Fibroblast of skin of abdomen (primary cell): ENCODE measurements at regions not wholly inside any gene's neighbourhood (a gene's known extent, or its start where the extent isn't known, plus 50 kb on each side); places are given as distances from the start of the nearest gene placed in this dataset.
"Not testable (repeated sequence)": the region's sequence is repeated elsewhere in the genome, so short reads cannot be mapped to it uniquely, and the experiment has no call there.

ENCODE experiments used
- DNase-seq: peaks from one replicate; pipeline ENCODE4 v3.0.0-alpha.2; 2013

DNA sequence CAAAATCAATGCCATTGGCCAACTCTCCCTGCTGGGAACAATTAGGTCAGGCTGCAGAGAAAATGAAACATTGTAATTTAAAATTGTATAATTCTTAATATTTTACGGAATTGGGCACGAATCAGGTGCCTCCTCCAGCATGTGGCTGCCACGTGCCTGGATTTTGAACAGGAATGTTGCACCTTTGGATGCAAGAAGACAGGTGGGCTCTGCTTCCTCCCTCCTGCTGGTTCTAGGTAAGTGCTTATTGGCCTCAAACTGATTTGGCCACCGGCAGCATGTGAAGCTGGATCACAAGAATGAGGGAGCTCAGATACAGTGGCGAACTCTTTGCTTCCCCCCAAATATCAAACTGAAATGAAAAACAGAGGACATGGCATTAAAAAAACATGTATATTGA is 1559.9 kb upstream of the FLRT2 start:
- no peak for DNase-seq

DNA sequence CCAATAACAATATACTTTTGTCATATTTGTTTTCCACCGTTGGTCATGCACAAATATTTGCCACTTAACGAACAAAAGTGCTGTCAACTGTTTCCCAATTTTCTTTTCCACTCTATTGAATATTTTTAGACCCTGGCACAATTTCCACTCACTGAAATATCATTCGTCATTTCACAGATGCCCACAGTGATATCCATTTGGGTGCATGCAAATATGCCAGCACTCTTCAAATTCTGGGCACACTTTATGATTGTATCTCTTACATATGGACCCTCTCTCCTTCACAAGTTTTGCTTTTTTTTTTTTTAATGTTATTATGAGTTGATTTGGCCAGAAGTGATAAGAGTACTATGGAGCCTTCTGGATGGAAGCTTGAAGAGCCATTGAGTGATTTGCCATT is 1557.3 kb upstream of the FLRT2 start:
- DNase-seq = no peak

DNA sequence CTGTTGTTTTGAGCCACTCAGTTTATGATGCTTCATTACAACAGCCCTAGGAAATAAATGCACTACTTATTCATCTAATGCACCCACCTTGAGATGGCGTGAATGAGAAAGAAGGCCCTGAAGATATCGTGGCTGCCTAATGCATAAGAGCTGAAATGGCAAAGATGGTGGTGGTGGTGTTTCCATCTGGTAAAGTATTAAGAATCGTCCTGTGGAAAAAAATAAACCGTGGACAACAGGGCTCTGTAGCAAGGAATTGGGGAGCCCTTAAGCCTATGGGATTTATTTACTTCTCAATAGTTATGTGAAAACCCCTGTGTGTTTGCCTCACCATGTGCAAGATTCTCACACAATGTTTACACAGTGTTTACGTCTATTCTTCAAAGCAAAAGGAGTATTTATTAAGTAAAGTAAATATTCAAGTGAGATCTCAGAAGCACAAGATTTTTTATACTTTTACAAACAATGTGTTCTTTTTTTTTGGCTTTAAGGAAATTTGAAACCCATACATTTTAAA is 1555.2 kb upstream of the FLRT2 start:
- no peak for DNase-seq

DNA sequence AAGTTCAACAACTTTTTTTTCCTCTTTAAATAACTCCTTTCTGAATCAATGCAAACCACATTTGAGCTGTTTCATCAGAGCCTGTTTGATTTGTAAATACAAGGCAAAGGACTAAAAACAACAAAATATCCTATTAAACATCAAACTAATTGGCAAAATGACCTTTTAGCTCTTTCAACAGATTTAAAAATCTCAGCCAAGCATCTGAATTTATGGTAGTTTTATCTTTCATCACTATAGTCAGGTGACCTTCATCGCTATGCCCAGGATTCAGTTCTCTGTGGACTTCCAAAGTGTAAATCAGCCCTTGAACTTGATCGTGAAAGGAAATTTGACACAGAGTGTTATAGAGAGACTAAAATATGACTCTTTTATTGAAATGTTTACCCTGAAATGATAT is 1554.5 kb upstream of the FLRT2 start:
- DNase-seq = no peak

DNA sequence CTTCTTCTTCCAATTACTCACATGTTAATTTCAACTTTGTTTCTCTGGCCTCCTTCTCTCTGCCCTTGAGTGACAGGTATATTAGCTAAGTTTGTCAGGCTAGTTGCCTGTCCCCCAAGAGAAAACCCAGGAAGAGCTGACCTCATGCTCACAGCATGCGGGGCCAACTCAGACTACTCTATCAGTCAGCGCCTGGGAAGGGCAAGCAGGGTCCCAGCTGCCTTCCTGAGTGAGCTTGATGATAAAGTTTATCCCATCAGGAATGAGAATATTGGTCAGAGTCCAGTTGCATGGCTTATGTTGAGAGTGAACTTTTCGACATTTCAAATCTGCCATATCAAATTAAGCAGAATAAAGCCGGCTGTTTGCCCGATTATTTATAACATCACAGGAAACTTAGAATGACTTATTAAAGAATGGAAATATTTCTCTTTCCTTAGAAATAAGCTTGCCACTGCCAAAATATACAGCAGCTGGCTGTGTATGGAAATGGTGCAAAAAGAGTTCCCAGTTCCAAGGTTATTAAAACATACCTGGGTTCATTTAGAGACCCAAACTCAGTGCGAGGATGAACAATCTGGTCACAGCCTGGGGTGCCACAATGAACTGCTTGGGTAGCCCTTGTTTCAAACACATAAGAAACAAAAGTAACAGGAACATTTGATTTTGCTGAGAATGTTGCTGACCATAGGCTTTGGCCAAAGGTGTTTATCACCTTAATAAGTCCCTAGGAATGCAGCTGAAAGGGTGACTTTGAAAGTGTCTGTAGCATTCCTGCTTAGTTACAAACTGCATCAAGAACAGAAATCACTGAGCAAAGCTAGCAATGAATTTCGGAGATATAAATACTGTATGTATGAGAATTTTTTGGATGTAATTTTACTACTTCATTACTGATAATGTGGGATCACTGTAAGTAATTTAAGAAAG is 1553.8 kb upstream of the FLRT2 start:
- DNase-seq = peak; percentile 74

DNA sequence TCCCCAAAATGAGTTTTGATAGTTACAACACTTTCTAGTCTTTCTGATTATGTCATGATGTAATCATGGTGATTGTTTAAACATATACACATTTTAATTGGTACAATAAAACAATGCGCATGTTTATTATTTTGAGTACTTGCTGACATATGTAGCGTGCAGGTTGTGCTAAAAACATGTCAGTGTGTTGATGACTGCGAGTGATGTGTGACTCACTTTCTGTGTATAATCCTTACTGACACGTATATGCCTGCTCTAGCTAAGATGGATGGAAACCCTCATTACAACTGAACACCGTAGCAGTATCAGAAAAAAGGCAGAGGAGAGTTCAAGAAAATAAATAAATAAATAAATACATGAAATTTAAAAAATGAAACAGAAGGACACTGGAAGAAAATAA is 1552.4 kb upstream of the FLRT2 start:
- DNase-seq = no peak

DNA sequence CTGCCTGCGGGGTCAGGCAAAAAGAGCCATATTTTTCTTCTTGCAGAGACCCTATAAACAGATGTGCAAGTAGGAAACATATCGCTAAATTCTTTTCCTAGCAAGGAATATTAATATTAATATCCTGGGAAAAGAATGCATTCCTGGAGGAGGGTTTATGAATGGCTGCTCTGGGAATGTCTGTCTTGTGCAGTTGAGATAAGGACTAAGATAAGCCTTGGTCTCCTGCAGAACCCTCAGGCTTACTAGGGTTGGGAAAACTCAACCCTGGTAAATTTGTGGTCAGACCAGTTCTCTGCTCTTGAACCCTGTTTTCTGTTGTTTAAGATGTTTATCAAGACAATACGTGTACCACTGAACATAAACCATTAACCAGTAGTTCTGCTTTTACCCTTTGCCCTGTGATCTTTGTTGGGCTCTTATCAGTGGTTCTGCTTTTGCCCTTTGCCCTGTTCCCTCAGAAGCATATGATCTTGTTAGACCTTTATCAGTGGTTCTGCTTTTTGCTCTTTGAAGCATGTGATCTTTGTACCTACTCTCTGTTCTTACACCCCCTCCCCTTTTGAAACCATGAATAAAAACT is 1548.2 kb upstream of the FLRT2 start:
- not testable (repeated sequence) for DNase-seq

DNA sequence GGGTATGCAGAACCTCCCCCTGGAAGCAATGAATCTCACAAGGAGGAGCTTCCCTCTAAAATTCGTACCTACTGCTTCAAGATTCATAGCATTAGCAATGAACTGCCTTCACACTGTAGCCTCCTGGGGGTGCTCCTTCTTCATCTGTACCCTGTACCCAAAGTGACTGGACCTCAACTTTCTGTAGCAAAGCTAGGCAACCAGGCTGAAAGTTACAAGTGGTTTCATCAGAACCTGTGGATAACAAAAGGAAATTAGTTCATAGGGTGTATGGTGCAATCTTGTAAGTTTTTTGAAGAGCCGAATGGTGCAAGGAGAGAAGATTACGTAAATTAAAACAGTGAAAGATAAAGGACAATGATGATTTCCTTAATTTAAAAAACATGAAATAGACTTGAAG is 1541.7 kb upstream of the FLRT2 start:
- peak; percentile 61 for DNase-seq

DNA sequence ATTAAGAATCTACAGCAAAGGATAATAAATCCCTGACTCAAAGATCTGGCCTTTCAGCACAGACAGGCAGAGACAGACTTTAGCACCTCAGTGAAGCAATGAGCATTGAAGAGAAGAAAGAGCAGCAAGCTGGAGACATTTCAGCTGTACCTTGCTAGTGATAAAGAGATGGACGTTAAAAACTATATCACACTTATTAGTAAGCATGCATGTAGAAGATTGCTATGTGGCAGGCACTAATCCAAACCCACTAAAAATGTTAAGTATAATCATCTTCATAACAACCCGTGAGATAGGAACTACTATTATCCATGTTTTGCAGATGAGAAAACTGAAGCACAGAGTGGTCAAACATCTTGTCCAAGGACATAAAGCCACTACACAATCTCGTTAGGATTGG is 1538.3 kb upstream of the FLRT2 start:
- DNase-seq = no peak

DNA sequence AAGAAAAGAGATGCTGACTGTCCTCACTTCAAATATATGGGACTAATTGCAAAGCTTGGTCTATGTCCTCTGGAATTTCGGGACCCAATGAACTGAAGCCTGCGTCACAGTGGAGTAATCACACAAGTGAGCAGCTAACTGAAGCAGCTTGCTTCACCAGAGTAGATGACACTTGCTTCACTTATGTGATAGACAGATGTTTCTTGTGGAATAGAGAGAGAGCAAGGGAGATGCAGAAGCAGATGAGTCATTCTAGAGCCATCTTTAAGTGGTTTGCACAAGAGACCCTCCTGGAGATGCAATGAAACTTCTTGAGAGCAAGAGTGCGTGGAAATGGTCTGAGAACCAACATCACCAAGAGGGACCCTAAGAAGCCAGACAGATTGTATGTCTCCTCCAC is 1537.1 kb upstream of the FLRT2 start:
- DNase-seq = peak; percentile 58

DNA sequence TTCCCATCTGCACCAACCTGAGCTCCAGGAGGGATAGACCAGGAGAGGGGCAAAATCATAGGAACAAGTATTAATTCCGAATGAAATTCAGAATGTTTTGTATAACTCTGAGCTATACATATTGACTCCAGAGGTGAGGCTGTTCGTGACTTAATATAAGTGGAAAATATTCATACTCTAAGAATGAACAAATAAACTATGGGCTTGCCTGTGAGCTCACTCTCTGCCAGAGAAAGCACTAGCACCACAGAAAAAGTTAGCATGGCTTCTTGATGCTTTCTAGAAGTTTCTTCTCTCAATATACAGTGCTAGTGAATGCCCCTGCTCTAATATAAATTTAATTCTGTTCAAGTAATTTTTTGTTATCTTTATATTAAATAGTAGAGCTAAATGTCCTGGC is 1536.4 kb upstream of the FLRT2 start:
- DNase-seq = no peak

DNA sequence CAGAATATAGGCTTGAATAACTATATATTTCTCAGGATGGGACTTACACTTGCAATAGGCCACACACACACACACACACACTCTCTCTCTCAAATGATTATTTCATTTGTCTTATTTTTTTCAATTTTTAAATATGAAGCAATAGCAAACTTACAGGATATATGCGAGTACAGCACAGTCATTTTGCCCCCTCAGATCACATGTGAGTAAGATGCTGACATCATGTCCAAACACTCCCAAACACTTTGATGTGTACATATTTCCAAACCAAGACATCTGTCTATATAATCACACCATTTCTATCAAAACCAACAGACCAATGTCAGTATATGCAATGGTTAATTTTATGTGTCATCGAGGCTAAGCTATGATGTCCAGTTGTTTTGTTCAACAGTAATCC is 1535.9 kb upstream of the FLRT2 start:
- DNase-seq = peak; percentile 84

DNA sequence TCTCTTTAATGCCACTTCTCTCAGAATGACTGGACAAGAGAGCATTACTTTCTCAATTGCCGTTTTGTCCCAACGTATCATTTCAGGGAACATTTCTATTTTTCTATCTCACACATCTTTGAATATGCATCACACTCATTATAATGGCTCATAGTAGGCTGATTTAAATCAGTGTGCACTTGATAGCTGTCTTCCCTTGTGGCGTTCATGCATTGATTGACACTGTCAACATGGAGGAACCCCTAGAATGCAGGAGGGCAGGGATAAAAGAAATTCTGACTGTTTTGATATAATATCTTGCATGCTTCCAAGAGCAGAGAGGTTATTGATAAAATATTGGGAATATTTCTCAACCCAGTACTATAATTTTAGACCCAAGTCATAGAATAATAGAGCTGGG is 1528.9 kb upstream of the FLRT2 start:
- no peak for DNase-seq

DNA sequence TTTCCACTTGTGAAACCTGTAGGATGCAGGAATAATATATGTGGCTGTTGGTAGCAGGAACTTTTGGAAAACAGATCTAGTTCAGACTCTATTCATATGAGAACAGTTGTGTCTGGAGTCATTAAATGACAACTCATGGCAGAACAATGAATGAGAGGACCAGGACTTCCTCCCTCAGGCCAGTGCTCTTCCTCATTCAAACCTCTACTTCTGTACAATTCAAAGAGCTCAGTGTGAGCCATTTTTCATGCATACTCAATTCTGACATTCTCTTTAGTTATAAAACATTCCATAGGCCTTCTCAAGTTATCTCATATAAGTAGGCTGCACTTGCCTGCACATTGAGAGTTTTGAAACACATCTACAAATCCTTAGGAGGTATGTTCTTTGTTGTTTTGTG is 1526.6 kb upstream of the FLRT2 start:
- no peak for DNase-seq

DNA sequence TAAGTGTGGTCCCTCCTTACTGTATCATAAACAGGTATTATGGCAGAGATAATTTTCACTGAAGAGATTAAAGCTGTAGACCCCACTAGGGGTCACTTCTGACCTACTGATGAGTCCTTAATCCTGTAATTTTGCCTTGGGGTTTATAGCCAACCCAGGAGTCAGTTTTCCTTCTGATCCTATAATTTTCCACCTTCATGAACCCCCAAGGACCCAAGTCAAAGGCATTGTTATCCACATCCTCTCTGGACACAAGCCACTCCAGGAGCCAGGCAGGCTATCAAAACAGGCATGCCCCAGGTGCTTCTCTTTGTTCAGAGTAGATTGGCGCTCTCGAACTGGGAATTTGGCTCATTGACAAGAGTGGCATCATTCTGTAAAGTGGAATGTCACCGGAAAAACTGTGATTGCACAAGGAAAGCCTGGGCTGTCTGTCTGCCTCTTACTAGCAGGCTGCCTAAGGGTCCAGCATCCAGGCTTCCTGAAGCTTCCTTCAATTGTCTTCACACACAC is 1523.2 kb upstream of the FLRT2 start:
- no peak for DNase-seq

DNA sequence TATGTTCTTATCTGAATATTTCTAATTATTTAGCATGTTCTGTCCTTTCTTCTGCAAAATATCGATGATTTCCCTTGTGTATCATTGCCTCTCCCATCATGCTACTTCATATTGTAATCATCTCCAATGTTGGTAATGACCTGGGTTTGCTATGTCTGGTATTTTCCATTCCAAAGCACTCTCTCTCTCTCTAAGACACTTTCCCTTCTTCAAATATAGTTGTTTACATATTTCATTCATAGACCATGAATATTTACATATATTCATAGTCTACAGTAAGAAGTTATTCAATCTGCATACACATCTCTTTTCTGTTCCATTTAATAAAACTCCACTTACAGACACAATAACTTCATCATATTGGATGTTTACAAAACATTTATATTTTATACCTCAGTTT is 1516.5 kb upstream of the FLRT2 start:
- no peak for DNase-seq

DNA sequence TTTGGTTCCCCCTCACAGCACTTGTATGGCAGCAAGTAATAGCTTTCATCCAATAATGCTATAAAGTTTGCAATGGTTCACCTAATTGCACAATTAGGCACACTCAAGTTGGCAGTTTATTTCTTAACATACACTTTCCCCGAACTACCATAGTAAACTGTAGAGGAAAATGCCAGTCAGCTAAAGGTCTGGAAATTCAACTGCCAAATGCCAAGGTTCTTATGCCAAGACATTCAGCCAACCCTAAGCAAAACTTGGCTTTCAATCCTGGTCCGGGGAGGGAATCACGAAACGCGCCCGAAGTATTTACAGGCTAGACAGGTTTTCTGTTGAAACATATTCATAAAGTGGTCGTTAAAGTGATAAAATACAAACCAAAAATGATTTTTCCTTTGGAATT is 1512.4 kb upstream of the FLRT2 start:
- no peak for DNase-seq

DNA sequence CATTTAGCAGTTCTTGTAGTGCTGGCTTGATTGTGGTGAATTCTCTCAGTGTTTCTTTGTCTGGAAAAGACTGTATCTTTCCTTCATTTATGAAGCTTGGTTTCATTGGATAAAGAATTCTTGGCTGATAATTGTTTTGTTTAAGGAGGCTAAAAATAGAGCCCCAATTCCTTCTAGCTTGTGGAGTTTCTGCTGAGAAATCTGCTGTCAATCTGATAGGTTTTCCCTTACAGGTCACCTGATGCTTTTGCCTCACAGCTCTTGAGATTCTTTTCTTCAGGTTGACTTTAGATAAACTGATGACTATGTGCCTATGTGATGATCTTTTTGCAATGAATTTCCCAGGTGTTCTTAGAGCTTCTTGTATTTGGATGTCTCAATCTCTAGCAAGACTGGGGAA is 1508.5 kb upstream of the FLRT2 start:
- DNase-seq = no peak

DNA sequence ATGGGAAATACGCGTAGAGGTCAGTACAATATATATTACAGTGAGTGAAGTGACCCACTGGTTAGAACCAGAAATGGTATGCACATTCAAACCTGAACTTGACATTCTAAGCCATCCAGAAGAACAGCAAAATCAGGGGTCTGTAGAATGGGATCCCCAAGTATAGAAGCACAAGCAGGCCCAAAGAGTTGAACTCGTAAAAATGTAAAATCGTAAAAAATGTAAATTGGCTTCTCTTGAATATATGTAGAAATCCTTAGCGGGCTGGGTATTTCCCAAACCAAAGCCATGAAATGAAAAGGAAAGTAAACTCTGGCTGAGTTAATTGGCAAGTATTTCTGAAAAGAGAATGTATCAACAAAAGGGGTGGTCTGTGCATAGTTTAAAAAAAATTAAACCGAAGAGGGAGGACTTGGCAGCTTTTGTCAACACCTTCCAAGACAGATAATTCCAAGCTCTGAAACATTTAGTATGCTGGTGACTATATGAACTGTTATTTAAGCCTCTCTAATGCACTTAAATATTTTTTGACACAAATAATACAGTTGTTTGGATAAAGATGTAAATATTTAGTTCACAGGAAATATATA is 1505.6 kb upstream of the FLRT2 start:
- DNase-seq = no peak

DNA sequence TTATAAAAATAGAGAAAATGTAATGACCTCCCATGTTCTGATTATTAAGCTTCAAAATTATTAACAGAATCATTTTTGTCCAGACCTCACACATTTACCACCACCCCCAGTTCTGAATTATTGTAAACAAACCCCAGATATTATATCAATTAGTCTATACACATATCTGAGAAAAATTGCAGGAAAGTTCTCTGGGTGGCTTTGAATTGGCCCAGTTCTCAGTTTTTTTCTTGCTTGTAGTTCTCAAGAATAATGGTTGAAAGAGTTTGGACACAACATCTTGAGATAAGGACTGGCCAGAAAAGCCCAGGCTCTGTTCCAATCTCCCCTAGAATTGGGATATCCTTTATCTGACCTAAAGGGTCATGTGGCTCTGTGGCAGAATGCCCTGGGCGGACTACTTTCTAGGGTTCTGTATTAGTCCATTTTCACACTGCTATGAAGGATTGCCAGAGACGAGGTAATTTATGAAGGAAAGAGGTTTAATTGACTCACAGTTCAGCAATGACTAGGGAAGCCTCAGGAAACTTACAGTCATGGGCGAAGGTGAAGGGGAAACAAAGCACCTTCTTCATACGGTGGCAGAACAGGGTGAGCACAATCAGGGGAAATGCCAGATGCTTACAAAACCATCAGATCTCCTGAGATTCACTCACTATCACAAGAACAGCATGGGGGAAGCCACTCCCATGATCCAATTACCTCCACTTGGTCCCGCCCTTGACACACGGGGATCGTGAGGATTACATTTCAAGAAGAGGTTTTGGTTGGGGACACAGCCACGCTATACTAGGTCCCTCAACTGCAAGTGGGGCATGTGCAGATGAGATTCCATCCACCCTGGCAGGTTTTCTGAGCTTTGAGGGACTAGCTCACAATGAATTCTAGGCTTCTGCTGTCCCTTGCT is 1504.6 kb upstream of the FLRT2 start:
- DNase-seq = no peak

DNA sequence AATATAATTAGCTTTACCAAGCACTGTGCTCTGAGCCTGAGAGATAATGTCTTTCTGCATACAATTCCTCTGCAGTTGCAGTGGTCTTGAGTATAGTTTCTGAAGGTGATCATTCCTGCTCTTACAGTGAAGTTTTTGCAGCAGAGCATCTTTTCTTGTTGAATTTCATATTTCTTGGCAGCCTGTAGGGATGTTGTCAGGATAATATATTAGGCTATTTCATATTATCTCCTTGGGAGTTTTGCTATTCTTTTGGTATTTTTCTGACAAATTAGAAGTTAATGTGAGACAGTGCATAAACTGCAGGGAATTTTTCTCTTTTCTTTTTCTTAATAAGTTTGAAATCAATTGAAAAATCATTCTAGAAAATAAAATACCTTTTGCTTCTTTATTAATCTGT is 1502.6 kb upstream of the FLRT2 start:
- DNase-seq = no peak

DNA sequence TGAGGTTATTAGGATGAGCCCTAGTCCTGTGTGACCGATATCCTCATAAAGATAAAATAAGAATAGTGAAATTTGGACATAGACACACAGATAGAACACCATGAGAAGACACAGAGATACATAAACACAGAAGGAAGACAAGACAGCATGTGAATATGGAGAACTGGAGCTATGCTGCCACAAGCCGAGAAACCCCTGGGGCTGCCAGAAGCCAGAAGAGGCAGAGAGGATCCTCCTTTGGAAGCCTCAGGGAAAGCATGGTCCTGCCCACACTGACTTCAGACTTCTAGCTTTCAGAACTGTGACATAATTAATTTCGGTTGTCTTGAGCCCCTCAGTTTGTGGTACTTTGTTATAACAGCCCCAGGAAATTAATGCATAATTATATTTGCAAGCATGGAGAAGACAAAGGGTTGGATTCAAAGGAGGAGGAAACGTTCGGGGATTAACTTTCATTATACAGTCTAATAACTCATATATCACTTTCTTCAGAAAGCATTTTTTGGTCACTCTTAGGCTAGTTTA is 1501.8 kb upstream of the FLRT2 start:
- DNase-seq = no peak
